ENCODE measurements at regions not wholly inside any gene's neighbourhood (a gene's known extent, or its start where the extent isn't known, plus 50 kb on each side); places are given as distances from the start of the nearest gene placed in this dataset.

GRCh38 chr17:74134991-74135390, 68.5 kb upstream of the RPL38 start:
- TF ChIP-seq MAX (IDR thresholded peaks at IDR 0.05; ENCODE audit: low read depth, low read length) (no peak), CTCF (IDR thresholded peaks at IDR 0.05; ENCODE audit: low read depth, low read length) (no peak), MYC (IDR thresholded peaks at IDR 0.05; ENCODE audit: low read depth, low read length) (no peak), POLR2A (IDR thresholded peaks at IDR 0.05; ENCODE audit: extremely low read depth, insufficient read length) (no peak)
